Gastroesophageal sphincter (tissue), 4 donors: ENCODE measurements at regions not wholly inside any gene's neighbourhood (a gene's known extent, or its start where the extent isn't known, plus 50 kb on each side); places are given as distances from the start of the nearest gene placed in this dataset.

Experiments
- ATAC-seq: fragments of 150-250 bp; one replicate; pipeline ENCODE4 v1.9.1; 2016; ENCODE audit warnings: mild to moderate bottlenecking, moderate library complexity
- H3K27ac ChIP-seq, 4 donors: fragments of 200-600 bp; sonication (generic) in 3 of 4; 1 replicate in 3 of 4; 2 replicates in 1 of 4; pipeline ENCODE4 v1.5.1; 2016 to 2019
- H3K27me3 ChIP-seq: fragments of 200-600 bp; sonication (generic); one replicate; pipeline ENCODE4 v1.5.1; 2019
- H3K36me3 ChIP-seq, 2 donors: fragments of 200-600 bp; sonication (generic); one replicate each; pipeline ENCODE4 v1.5.1; 2019; ENCODE audit warnings: control low read depth in 1 of 2
- H3K4me1 ChIP-seq, 3 donors: fragments of 200-600 bp; sonication (generic); 1 replicate in 2 of 3; 2 replicates in 1 of 3; pipeline ENCODE4 v1.5.1; 2016 to 2019; ENCODE audit warnings: control low read depth in 2 of 3
- H3K4me3 ChIP-seq, 2 donors: fragments of 200-600 bp; sonication (generic); one replicate each; pipeline ENCODE4 v1.5.1; 2019; ENCODE audit warnings: mild to moderate bottlenecking in 1 of 2, moderate library complexity in 1 of 2
- H3K9me3 ChIP-seq, 3 donors: fragments of 200-600 bp; sonication (generic); one replicate each; pipeline ENCODE4 v1.5.1; 2017 to 2019; ENCODE audit warnings: control low read depth in 2 of 3
- CTCF ChIP-seq, 4 experiments: fragments of 200-600 bp in 2 of 4; fragments of 450-650 bp in 2 of 4; sonication (generic) in 1 of 4; IDR thresholded peaks; one replicate each; pipeline ENCODE4 v1.5.1; 2017 to 2019; ENCODE audit warnings: antibody characterized with exemption in 4 of 4, mild to moderate bottlenecking in 2 of 4, moderate library complexity in 2 of 4
- EP300 ChIP-seq: sonication (generic); formaldehyde crosslinking; IDR thresholded peaks from one replicate; pipeline ENCODE4 v1.6.1; 2017; ENCODE audit warnings: antibody characterized with exemption, mild to moderate bottlenecking
- POLR2A ChIP-seq, 2 donors: fragments of 450-650 bp; IDR thresholded peaks; one replicate each; pipeline ENCODE4 v1.6.1; 2017; ENCODE audit warnings: antibody characterized with exemption in 2 of 2, mild to moderate bottlenecking in 2 of 2, moderate library complexity in 1 of 2
- POLR2AphosphoS5 ChIP-seq: sonication (generic); formaldehyde crosslinking; IDR thresholded peaks from one replicate; pipeline ENCODE4 v1.6.1; 2017; ENCODE audit warnings: antibody characterized with exemption
- WGBS, 2 donors: methylation state at CpG; one replicate each; pipeline ENCODE4 v1.1.5; 2018; ENCODE audit warnings: low coverage in 1 of 2; 5-methylcytosine and 5-hydroxymethylcytosine counted together

DNA sequence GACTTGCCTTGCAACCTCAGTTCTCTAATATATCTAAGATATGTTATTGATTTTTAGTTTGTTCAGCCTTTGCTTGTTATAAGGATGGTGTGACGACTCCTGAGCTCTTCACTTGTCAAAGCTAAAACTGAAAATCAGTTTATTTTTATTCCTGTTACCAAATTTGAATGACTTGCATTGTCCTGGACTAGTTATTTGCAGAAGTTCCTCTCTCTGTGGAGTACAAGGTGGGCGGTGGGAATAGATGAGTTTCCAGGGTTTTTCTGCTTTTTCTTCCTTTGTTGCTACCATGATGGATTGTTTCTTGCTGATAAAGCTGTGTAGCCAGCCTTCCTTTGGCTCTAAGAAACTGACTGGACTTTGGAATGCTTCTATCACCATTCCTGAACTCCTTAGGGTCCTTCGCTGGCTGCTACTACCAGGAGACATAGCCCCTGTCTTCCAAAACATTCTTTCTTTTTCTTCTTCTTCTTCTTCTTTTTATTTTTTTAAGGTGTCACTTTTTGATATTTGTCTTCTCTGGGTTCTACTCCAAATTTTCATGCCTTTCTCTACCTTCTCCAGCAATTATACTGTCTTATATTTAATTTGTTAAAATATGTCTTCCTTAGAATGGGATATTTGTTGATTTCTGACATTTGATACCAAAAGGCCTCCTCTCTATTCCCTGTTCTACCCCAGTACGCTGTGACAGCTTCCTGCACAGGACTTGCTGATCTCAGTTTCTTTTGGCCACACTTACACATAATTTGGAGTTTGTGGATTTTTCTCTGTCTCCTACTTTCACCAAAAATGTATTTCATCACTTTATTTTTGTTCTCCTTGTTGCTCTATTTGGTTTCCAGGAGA, 145.1 kb upstream of the THRB start:
- TF ChIP-seq CTCF (IDR thresholded peaks at IDR 0.05): no peak
- TF ChIP-seq POLR2A (IDR thresholded peaks at IDR 0.05): no peak
- TF ChIP-seq POLR2AphosphoS5: no peak
- TF ChIP-seq EP300: no peak
- Histone ChIP-seq H3K36me3 (no peaks in the 10 kb centered on the region), H3K4me3 (no peak overlapping the region), H3K27ac (no peak overlapping the region), H3K27me3 (no peaks in the 10 kb centered on the region), H3K4me1 (peaks cover 0 to 6% (median 0%) of the 10 kb centered on the region in 3 donors), H3K9me3 (no peaks in the 10 kb centered on the region)
- WGBS, 2 donors: 81 to 100% methylated on average over 2 to 4 of the region's 4 CpGs
- peak; percentile 53 for ATAC-seq

DNA sequence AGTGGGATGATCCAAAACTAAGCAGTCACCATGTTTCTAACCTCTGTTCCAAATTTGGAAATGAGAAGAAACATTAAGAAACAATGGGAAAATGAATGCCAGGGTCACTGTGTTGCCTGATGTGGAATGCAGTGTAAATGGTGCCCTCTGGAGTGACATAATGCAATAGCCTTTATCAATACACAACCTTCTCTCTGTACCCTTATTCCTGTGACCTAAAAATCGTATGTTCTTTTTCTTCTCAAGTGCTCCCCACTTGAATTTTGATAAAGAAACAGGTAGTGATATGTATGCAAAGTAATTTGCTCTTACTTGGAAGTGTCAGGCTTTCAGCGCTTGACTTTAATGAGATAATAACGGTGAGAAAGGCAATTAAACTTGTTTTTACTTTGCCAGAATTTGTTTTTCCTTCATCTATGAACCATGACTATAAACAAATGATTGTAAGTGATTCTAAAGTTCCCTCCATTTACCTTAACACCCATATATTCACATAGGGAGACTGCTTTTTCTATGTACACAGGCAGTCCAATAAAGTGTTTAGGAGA, 145.8 kb upstream of the THRB start:
- WGBS, 2 donors: 75 to 78% methylated on average over 3 of the region's 3 CpGs
- Histone ChIP-seq H3K4me1 (peaks cover 0 to 7% (median 0%) of the 10 kb centered on the region in 3 donors), H3K36me3 (no peaks in the 10 kb centered on the region), H3K9me3 (no peaks in the 10 kb centered on the region), H3K4me3 (no peak overlapping the region), H3K27ac (no peak overlapping the region), H3K27me3 (no peaks in the 10 kb centered on the region)
- peak; percentile 57 for ATAC-seq
- no peak for TF ChIP-seq POLR2A (IDR thresholded peaks at IDR 0.05)
- no peak for TF ChIP-seq POLR2AphosphoS5
- no peak for TF ChIP-seq EP300
- TF ChIP-seq CTCF (IDR thresholded peaks at IDR 0.05): peak in 3 of 4 experiments; percentile 25 to 42 (median 31)

GRCh38 chr3:24641628-24642027, 147.0 kb upstream of the THRB start:
- H3K27me3 ChIP-seq: no peaks in the 10 kb centered on the region
- no peak for TF ChIP-seq EP300
- TF ChIP-seq POLR2AphosphoS5: no peak
- no peak for TF ChIP-seq CTCF (IDR thresholded peaks at IDR 0.05)
- no peak for TF ChIP-seq POLR2A (IDR thresholded peaks at IDR 0.05)
- no peaks in the 10 kb centered on the region for H3K9me3 ChIP-seq
- WGBS, 2 donors: 51 to 70% methylated on average over 2 of the region's 2 CpGs
- peaks cover 0 to 7% (median 0%) of the 10 kb centered on the region in 3 donors for H3K4me1 ChIP-seq
- no peak overlapping the region for H3K27ac ChIP-seq
- H3K36me3 ChIP-seq: no peaks in the 10 kb centered on the region
- ATAC-seq: no peak
- H3K4me3 ChIP-seq: no peak overlapping the region

- 86 to 100% methylated on average over 2 of the region's 11 CpGs for WGBS, 2 donors
- Histone ChIP-seq H3K27ac (no peak overlapping the region), H3K36me3 (no peaks in the 10 kb centered on the region), H3K4me3 (no peak overlapping the region), H3K9me3 (no peaks in the 10 kb centered on the region), H3K27me3 (no peaks in the 10 kb centered on the region), H3K4me1 (peaks cover 0 to 19% (median 0%) of the 10 kb centered on the region in 3 donors)
- no peak for ATAC-seq
- TF ChIP-seq CTCF (IDR thresholded peaks at IDR 0.05): no peak
- TF ChIP-seq EP300: no peak
- no peak for TF ChIP-seq POLR2A (IDR thresholded peaks at IDR 0.05)
- no peak for TF ChIP-seq POLR2AphosphoS5
Measured at GRCh38 chr3:24645047-24645446, 150.4 kb upstream of the THRB start.

GRCh38 chr3:24646790-24647189, 152.1 kb upstream of the THRB start:
- Histone ChIP-seq H3K27ac (peak overlapping the region in 1 of 4 donors; percentile 55), H3K27me3 (no peaks in the 10 kb centered on the region), H3K36me3 (no peaks in the 10 kb centered on the region), H3K4me1 (peaks cover 0 to 29% (median 0%) of the 10 kb centered on the region in 3 donors), H3K9me3 (no peaks in the 10 kb centered on the region), H3K4me3 (no peak overlapping the region)
- TF ChIP-seq POLR2A (IDR thresholded peaks at IDR 0.05) (no peak), POLR2AphosphoS5 (no peak)
- WGBS, 2 donors: 93 to 94% methylated on average over 2 of the region's 2 CpGs
- no peak for ATAC-seq
